ENCODE measurements at regions not wholly inside any gene's neighbourhood (a gene's known extent, or its start where the extent isn't known, plus 50 kb on each side); places are given as distances from the start of the nearest gene placed in this dataset.

DNA sequence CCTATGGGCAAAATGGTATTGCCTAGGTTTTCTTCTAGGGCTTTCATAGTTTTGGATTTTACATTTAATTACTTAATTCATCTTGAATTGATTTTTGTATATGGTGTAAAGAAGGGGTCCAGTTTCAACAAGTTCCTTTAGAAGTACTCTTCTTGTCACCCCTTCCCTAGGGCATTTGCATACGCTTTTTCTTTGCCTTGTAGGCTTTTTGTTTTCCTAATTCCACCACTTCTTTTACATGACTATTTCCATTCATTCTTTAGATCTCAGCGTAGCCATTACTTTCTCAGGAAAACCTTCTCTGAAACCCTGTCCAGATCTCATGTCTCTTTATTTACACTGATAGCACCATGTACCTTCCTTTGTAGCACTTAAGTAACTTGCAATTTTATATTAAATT, 648.6 kb downstream of the XPNPEP1 start:
- no peaks in the 10 kb centered on the region for H3K27me3 ChIP-seq
- TF ChIP-seq, protein P1, sequence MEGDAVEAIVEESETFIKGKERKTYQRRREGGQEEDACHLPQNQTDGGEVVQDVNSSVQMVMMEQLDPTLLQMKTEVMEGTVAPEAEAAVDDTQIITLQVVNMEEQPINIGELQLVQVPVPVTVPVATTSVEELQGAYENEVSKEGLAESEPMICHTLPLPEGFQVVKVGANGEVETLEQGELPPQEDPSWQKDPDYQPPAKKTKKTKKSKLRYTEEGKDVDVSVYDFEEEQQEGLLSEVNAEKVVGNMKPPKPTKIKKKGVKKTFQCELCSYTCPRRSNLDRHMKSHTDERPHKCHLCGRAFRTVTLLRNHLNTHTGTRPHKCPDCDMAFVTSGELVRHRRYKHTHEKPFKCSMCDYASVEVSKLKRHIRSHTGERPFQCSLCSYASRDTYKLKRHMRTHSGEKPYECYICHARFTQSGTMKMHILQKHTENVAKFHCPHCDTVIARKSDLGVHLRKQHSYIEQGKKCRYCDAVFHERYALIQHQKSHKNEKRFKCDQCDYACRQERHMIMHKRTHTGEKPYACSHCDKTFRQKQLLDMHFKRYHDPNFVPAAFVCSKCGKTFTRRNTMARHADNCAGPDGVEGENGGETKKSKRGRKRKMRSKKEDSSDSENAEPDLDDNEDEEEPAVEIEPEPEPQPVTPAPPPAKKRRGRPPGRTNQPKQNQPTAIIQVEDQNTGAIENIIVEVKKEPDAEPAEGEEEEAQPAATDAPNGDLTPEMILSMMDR (IDR thresholded peaks at IDR 0.05), result no peak
- no peak for TF ChIP-seq POLR2A (IDR thresholded peaks at IDR 0.05)
- DNase-seq (no peak), ATAC-seq (no peak)
- H3K4me3 ChIP-seq, result no peak overlapping the region
- H3K27ac ChIP-seq, result no peak overlapping the region
- 72 to 78% (median 75%) methylated on average over 2 of the region's 2 CpGs for WGBS, 4 donors
- intact Hi-C loops (cut with DNase I), result no loop called here
- no peaks in the 10 kb centered on the region for H3K4me1 ChIP-seq
- H3K36me3 ChIP-seq, result no peaks in the 10 kb centered on the region
- no peaks in the 10 kb centered on the region for H3K9me3 ChIP-seq

GRCh38 chr10:109270173-109270572, 653.1 kb downstream of the XPNPEP1 start:
- DNase-seq, result no peak
- intact Hi-C loops (cut with DNase I), result no loop called here
- Histone ChIP-seq H3K4me1 (no peaks in the 10 kb centered on the region), H3K27me3 (no peaks in the 10 kb centered on the region), H3K36me3 (no peaks in the 10 kb centered on the region), H3K9me3 (no peaks in the 10 kb centered on the region), H3K27ac (no peak overlapping the region), H3K4me3 (no peak overlapping the region)
- WGBS, 4 donors, result 82 to 91% (median 89%) methylated on average over 2 of the region's 2 CpGs
- TF ChIP-seq, protein P1 (IDR thresholded peaks at IDR 0.05), result no peak
- no peak for TF ChIP-seq POLR2A (IDR thresholded peaks at IDR 0.05)
- ATAC-seq, result no peak

GRCh38 chr10:109264004-109264403, 659.3 kb downstream of the XPNPEP1 start:
- no peaks in the 10 kb centered on the region for H3K27me3 ChIP-seq
- no peak overlapping the region for H3K4me3 ChIP-seq
- WGBS, 4 donors, result 69 to 83% (median 74%) methylated on average over 3 of the region's 3 CpGs
- H3K4me1 ChIP-seq, result no peaks in the 10 kb centered on the region
- H3K36me3 ChIP-seq, result no peaks in the 10 kb centered on the region
- TF ChIP-seq, protein P1 (IDR thresholded peaks at IDR 0.05), result no peak
- TF ChIP-seq POLR2A (IDR thresholded peaks at IDR 0.05), result no peak
- no peak for DNase-seq
- no peak for ATAC-seq
- no peak overlapping the region for H3K27ac ChIP-seq
- intact Hi-C loops (cut with DNase I), result no loop called here
- H3K9me3 ChIP-seq, result peaks cover 0 to 7% (median 0%) of the 10 kb centered on the region in 12 donors

DNA sequence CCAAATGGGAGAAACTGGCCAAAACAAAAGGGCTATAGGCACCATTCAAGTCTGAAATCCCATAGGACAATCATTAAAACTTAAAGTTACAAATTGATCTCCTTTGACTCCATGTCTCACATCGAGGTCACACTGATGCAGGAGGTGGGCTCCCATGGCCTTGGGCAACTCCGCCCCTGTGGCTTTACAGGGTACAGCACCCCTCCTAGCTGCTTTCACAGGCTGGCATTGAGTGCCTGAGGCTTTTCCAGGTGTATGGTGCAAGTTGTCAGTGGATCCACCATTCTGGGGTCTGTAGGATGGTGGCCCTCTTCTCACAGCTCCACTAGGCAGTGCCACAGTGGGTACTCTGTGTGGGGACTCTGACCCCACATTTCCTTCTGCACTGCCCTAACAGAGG, 662.1 kb downstream of the XPNPEP1 start:
- no peak for TF ChIP-seq POLR2A (IDR thresholded peaks at IDR 0.05)
- TF ChIP-seq, protein P1 (IDR thresholded peaks at IDR 0.05), result no peak
- no peaks in the 10 kb centered on the region for H3K36me3 ChIP-seq
- no peaks in the 10 kb centered on the region for H3K27me3 ChIP-seq
- ATAC-seq (no peak), DNase-seq (no peak)
- no peak overlapping the region for H3K4me3 ChIP-seq
- WGBS, 4 donors, result 42 to 65% (median 54%) methylated on average over 2 of the region's 2 CpGs
- no peak overlapping the region for H3K27ac ChIP-seq
- H3K4me1 ChIP-seq, result no peaks in the 10 kb centered on the region
- peaks cover 0 to 7% (median 0%) of the 10 kb centered on the region in 12 donors for H3K9me3 ChIP-seq
- intact Hi-C loops (cut with DNase I), result no loop called here

Measured in heart left ventricle (tissue), 16 donors.